RCC 7860 (cell line): ENCODE measurements at regions not wholly inside any gene's neighbourhood (a gene's known extent, or its start where the extent isn't known, plus 50 kb on each side); places are given as distances from the start of the nearest gene placed in this dataset.

ENCODE experiments used
- DNase-seq: peaks from one replicate; pipeline ENCODE4 v3.0.0-alpha.2; 2015; ENCODE audit warnings: low spot score
- FAIRE-seq: peaks from 2 replicates; lab custom pipeline; 2012; peaks lifted over from hg19 to GRCh38; lab: Jason Lieb, UNC

GRCh38 chr5:13569090-13569715 lies 375.3 kb downstream of the DNAH5 start:
- DNase-seq, result no peak
- FAIRE-seq, result peak; percentile 27

GRCh38 chr5:13567819-13568218 lies 376.7 kb downstream of the DNAH5 start:
- no peak for FAIRE-seq
- DNase-seq, result peak; percentile 100

DNA sequence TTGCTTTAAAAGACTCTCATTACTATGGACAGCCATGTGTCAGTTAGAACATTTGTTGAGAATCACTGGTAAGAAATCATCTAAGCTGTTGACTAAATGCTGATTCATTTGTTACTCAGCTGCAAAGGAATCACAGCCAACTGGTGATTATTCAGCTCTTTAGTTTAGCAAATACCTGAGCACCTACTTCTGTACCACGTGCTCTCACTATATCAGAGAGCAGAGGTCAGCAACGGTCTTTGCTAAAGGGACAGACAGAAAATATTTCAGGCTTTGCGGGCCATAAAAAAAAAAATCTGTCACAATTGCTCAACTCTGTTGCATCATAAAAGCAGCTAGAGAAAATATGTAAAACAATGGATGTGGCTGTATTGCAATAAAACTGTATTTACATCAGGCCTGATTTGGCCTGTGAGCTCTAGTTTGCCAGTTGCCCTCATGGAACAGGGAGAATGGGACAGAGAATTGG lies 377.6 kb downstream of the DNAH5 start:
- peak; percentile 100 for FAIRE-seq
- peak; percentile 100 for DNase-seq

DNA sequence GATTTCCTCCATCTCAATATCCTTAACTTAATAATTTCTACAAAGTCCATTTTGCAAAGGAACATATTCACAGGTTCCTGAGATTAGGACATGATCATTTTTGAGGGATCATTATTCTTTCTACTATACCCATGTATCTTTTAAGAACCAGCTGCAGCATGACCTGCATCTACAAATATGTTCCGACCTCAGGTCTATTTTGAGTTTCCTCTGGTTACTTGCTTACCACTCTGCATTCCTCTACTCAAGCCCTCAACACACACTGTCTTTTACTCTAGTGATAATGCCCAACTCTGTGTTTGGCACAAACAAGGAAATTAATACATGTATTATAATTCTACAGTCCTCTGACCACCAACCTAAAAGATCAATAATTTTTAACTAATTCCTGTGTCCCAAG lies 386.1 kb downstream of the DNAH5 start:
- no peak for FAIRE-seq

DNA sequence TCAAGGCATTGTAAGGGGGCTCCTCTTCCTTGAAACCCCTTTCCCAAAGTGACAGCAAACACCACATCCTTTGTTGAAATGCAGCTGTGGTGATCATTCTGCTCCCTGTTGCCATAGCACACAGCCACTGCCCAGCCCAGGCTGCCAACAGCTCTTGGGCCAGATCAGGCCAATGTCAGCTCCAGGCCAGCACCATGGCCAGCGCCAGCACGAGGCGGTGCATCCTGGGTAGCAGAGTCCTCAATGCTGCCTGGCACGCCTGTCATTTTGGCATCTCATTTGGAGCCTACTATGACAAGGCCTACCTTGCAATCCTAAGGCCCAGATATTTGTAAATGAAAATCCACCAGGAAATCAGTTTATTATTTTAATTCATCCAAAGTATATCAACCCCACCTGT lies 390.6 kb downstream of the DNAH5 start:
- FAIRE-seq, result no peak
- no peak for DNase-seq

More for the DNA sequence above, 386.1 kb downstream of the DNAH5 start:
- no peak for DNase-seq

- no peak for FAIRE-seq
- DNase-seq, result no peak
Observed at GRCh38 chr5:13552361-13552760, 392.1 kb downstream of the DNAH5 start.

- no peak for FAIRE-seq
- DNase-seq, result no peak
Observed at GRCh38 chr5:13551645-13552044, 392.8 kb downstream of the DNAH5 start.

DNA sequence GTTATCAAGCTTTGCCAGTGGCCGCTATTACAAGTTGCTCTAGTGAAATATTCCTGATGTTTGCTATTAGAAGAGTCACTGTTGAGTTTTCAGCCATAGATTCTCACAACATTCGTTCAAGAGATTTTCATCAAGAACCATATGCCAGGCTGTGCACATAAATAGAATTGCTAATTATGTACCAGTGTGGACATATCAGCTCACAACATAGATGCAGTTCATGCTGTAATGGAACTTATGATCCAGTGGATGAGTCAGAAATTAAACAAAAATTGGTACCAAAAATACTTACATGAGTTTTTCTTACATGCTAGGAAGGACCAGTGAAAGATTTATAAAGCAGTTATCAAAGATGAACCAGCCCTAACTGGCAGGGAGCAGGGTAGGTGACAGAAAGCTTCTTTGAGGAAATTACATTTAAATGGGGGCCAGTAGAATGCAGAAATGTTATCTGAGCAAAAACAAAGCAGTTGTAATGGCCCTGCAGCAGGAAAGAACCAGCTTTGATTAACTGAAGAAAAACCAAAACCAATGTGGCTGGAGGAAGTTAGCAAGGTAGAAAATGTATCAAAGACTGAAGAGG lies 404.2 kb downstream of the DNAH5 start:
- FAIRE-seq (no peak), DNase-seq (no peak)

GRCh38 chr5:13536933-13537332 lies 407.6 kb downstream of the DNAH5 start:
- DNase-seq (no peak), FAIRE-seq (no peak)

GRCh38 chr5:13533833-13534232 lies 410.7 kb downstream of the DNAH5 start:
- DNase-seq (no peak), FAIRE-seq (no peak)

- FAIRE-seq, result no peak
- no peak for DNase-seq
Observed at GRCh38 chr5:13529300-13529699, 415.2 kb downstream of the DNAH5 start.

GRCh38 chr5:13524936-13525335 lies 419.6 kb downstream of the DNAH5 start:
- FAIRE-seq, result no peak
- no peak for DNase-seq

GRCh38 chr5:13519131-13519530 lies 425.4 kb downstream of the DNAH5 start:
- no peak for DNase-seq
- FAIRE-seq, result no peak

DNA sequence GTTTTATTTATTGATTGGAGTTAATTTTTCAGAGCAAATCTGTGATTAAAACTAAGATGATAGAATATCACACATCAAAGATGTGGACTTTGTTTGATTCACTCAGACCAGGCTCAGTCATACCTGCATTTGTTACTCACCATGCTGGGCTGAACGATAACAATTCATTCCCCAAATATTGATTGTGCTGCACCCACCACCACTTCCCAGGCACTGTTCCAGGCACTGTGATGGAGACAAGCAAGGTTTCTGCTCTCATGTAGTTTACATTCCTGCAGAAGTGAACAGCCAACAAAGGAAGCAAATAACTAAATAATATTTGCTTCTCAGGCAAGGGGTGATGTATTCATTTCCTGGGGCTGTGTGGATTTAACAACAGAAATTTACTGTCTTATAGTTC lies 428.3 kb downstream of the DNAH5 start:
- no peak for FAIRE-seq
- DNase-seq, result no peak

- DNase-seq (no peak), FAIRE-seq (no peak)
Observed at GRCh38 chr5:13511442-13511841, 433.0 kb downstream of the DNAH5 start.

DNA sequence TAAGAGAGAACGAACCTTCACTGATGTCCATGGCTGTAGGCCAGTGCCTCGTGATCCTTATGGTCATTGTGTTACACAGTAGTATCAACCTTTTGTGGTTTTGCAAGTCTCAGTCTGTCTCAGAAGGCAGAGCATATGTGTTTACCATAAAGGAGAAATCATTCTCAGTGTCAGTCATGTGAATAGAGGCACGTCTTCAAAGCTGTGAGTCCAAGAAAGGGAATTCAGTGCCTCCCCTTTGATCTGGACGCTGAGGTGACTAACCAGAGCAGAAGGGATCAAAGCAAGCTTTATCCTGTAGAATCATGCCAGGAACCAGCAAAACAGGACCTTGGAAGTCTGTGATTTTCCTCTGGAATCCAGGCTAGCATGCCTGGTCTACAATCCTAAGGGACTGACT lies 433.9 kb downstream of the DNAH5 start:
- DNase-seq (peak; percentile 37), FAIRE-seq (peak; percentile 15)

- peak; percentile 15 for FAIRE-seq
- DNase-seq, result no peak
Observed at GRCh38 chr5:13508559-13508958, 435.9 kb downstream of the DNAH5 start.

DNA sequence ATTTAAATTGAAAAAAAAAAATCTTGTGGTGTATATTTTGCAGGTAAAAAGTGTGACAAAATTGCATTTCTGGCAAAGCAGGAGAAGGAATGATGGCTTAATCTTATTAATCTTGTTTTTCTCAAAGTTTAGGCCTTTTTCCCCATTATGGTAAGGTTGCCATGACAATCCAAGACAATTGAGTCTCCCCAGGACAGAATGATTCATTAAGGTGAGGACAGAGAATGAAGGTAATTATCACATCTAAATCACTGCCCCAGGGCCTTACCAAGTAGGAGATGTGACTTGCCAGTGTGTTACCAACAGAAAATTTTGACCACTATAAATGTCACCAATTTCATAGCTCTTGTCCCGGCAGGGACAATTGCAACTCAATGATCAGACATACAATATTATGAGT lies 439.2 kb downstream of the DNAH5 start:
- no peak for FAIRE-seq
- no peak for DNase-seq

- FAIRE-seq (no peak), DNase-seq (no peak)
Observed at GRCh38 chr5:13503017-13503416, 441.5 kb downstream of the DNAH5 start.

DNA sequence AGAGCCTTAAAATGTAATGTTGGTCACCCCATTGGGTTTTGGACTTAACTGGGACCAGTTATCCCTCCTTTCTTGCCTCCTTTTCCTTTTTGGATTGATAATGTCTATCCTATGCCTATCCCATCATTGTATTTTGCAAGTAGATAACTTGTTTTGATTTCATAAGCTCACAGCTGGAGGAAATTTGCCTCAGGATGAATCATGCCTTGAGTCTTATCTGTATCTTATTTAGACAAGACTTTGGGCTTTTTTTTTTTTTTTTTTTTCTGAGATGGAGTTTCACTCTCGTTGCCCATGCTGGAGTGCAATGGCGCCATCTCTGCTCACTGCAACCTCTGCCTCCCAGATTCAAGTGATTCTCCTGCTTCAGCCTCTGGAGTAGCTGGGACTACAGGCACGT lies 443.3 kb downstream of the DNAH5 start:
- DNase-seq (no peak), FAIRE-seq (no peak)

DNA sequence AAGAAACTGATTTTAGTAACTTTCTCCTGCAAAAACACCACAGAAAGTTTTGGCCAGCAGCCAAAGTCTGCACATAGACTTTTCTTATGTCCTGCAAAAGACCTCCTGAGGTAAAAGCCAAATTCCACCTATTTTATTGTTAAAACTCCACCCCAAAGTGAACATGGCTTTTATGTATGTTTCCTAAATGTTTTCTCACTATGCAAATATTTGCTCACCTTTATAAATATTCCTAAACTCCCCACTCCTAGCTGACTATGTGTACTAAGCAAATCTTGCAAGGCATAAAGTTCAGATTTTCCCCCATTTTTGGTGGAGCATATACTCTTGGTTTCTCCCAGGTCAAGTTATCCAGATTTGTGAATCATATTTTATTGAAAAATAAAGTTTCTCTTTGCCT lies 446.2 kb downstream of the DNAH5 start:
- FAIRE-seq (no peak), DNase-seq (no peak)

GRCh38 chr5:13488254-13488931 lies 456.1 kb downstream of the DNAH5 start:
- FAIRE-seq (no peak), DNase-seq (no peak)
